HG02884 (cell line): ENCODE measurements at regions not wholly inside any gene's neighbourhood (a gene's known extent, or its start where the extent isn't known, plus 50 kb on each side); places are given as distances from the start of the nearest gene placed in this dataset.

Experiments
- ATAC-seq: cut with Tn5 transposase; IDR thresholded peaks from one replicate; pipeline ENCODE4 v1.9.1; 2021; ENCODE audit warnings: mild to moderate bottlenecking, moderate library complexity; ENCODE audit not compliant: unreplicated experiment

- no peak for ATAC-seq
Observed at GRCh38 chr1:209042413-209042812, 541.1 kb upstream of the CAMK1G start.

GRCh38 chr1:209045331-209046057, 538.0 kb upstream of the CAMK1G start:
- ATAC-seq: no peak

- ATAC-seq: no peak
Observed at GRCh38 chr1:209046058-209046417, 537.5 kb upstream of the CAMK1G start.

- ATAC-seq: no peak
Observed at GRCh38 chr1:209046935-209047334, 536.6 kb upstream of the CAMK1G start.

GRCh38 chr1:209048941-209049669, 534.4 kb upstream of the CAMK1G start:
- no peak for ATAC-seq

GRCh38 chr1:209051570-209051969, 531.9 kb upstream of the CAMK1G start:
- ATAC-seq: no peak

- ATAC-seq: no peak
Observed at GRCh38 chr1:209053587-209053986, 529.9 kb upstream of the CAMK1G start.

- no peak for ATAC-seq
Observed at GRCh38 chr1:209057083-209057482, 526.4 kb upstream of the CAMK1G start.

- ATAC-seq: no peak
Observed at GRCh38 chr1:209057901-209058300, 525.6 kb upstream of the CAMK1G start.

- ATAC-seq: no peak
Observed at GRCh38 chr1:209059376-209059775, 524.1 kb upstream of the CAMK1G start.

GRCh38 chr1:209059981-209060380, 523.5 kb upstream of the CAMK1G start:
- no peak for ATAC-seq

GRCh38 chr1:209062081-209062620, 521.4 kb upstream of the CAMK1G start:
- no peak for ATAC-seq

GRCh38 chr1:209062863-209063262, 520.7 kb upstream of the CAMK1G start:
- ATAC-seq: peak; percentile 83

GRCh38 chr1:209063767-209064659, 519.5 kb upstream of the CAMK1G start:
- ATAC-seq: no peak

GRCh38 chr1:209064850-209065706, 518.4 kb upstream of the CAMK1G start:
- no peak for ATAC-seq

- no peak for ATAC-seq
Observed at GRCh38 chr1:209072481-209072880, 511.0 kb upstream of the CAMK1G start.

GRCh38 chr1:209073879-209074278, 509.6 kb upstream of the CAMK1G start:
- no peak for ATAC-seq

- no peak for ATAC-seq
Observed at GRCh38 chr1:209074575-209075250, 508.8 kb upstream of the CAMK1G start.

- ATAC-seq: no peak
Observed at GRCh38 chr1:209076688-209077087, 506.8 kb upstream of the CAMK1G start.
